ENCODE measurements at regions not wholly inside any gene's neighbourhood (a gene's known extent, or its start where the extent isn't known, plus 50 kb on each side); places are given as distances from the start of the nearest gene placed in this dataset.

DNA sequence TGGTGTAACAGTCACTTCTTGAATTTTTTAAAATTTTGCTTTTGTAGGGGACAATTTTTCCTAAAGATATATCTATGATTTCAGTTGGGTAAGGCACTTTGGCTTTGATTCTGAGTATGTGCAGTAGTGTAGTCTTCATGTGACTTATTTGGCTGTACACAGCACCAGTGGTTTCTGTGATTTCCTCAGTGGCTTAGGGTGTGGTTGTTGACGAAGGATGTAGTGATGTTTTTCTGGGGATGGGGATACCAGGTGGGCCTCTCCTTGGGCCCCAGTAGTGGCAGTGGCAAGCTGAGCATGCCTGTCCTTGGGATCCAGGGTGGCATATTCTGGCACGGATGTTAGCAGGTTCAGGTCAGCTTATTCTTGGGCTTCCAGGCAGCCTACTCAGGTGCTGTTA is 364.9 kb upstream of the CADM1 start:
- peaks cover 6% of the 10 kb centered on the region for H3K27me3 Mint-ChIP-seq
- peak overlapping the region in 1 of 2 donors; percentile 68 for H3K27ac Mint-ChIP-seq

DNA sequence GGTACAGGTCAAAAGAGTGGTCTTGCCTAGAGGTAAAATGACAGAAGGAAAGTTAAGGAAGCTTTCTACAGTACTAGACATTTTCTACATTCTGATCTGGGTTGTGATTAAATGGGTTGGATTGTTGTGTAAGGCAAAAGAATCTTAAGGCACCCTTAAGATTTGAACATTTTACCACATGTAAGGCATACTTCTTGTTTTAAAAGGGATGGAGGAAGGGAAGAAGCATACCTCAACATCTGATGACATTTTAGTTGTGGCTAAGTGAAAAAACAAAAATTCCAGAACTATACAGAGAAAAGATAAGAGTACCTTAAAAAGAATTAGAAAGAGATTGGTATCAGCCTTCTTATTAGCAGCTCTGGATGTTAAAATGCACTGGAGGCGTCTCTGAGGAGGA is 356.0 kb upstream of the CADM1 start:
- no peak for DNase-seq
- Mint-ChIP-seq H3K27ac (no peak overlapping the region), H3K4me3 (no peak overlapping the region), H3K4me1 (no peaks in the 10 kb centered on the region), H3K9me3 (peaks cover 7 to 11% of the 10 kb centered on the region in 2 donors), H3K27me3 (no peaks in the 10 kb centered on the region)
- ATAC-seq: no peak

More for the DNA sequence above, 364.9 kb upstream of the CADM1 start:
- DNase-seq: no peak
- H3K4me1 Mint-ChIP-seq: no peaks in the 10 kb centered on the region
- H3K9me3 Mint-ChIP-seq: peaks cover 4 to 8% of the 10 kb centered on the region in 2 donors
- ATAC-seq: no peak
- H3K4me3 Mint-ChIP-seq: no peak overlapping the region

DNA sequence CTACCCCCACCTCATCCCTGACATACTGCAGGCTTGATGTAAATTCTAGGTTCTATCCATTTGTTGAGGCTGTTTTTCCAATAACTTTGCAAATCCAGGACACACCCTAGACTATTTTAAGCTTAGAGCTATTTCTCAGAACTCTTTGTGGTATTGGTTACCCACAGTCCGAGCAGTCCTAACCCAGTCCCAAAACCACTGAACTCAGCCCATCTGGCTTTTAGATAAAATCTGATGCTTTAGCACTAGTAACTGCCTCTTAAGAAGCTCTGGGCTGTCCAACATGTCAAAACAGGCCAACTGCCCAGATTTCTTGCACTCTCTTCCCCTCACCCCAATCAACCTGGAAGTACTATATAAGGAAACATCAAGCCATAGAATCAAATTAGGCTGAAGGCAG is 344.4 kb upstream of the CADM1 start:
- Mint-ChIP-seq H3K4me1 (no peaks in the 10 kb centered on the region), H3K27me3 (no peaks in the 10 kb centered on the region), H3K4me3 (no peak overlapping the region), H3K9me3 (peaks cover 5 to 7% of the 10 kb centered on the region in 2 donors), H3K27ac (no peak overlapping the region)
- DNase-seq (no peak), ATAC-seq (no peak)

DNA sequence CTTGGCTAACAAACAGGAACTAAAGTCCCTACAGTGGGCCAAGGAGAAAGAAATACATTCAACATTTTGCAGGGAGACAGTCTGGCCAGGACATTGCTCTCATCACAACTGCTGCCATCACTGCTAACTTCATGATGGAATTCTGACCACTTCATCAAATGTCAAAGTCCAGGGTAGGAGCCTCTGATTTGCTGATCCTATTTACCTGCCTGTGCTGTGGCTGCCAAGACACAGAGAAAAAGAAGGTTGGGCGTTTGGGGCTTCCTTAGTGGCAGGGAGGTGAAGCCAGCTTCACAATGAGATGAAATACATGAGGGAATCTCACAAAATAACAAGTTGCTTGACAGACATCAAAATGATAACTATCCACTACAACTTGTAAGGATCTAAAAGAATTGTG is 343.9 kb upstream of the CADM1 start:
- ATAC-seq (no peak), DNase-seq (no peak)
- H3K27ac Mint-ChIP-seq: no peak overlapping the region
- H3K4me1 Mint-ChIP-seq: no peaks in the 10 kb centered on the region
- H3K9me3 Mint-ChIP-seq: peaks cover 5 to 7% of the 10 kb centered on the region in 2 donors
- H3K4me3 Mint-ChIP-seq: no peak overlapping the region
- H3K27me3 Mint-ChIP-seq: no peaks in the 10 kb centered on the region

DNA sequence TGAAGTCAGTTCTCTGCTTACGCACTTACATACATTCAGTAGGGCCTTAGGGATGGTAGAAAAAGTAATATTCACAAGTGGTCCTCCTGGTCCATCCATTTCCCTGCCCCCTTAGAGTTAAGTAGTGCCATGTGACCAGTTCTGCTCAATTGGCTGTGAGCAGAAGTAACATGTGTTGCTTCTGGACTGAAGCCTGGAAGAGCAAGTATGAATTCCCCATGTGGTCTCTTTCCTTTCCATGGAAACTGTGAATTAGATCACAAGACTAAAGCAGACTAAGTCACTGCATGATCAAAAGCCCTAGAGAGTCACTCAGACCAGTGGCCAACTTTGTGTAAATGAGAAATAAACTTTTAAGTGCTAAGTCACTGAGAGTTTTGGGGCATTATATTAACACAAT is 341.7 kb upstream of the CADM1 start:
- Mint-ChIP-seq H3K9me3 (peaks cover 3 to 5% of the 10 kb centered on the region in 2 donors), H3K27ac (no peak overlapping the region), H3K27me3 (no peaks in the 10 kb centered on the region), H3K4me1 (no peaks in the 10 kb centered on the region), H3K4me3 (no peak overlapping the region)
- DNase-seq (no peak), ATAC-seq (no peak)

DNA sequence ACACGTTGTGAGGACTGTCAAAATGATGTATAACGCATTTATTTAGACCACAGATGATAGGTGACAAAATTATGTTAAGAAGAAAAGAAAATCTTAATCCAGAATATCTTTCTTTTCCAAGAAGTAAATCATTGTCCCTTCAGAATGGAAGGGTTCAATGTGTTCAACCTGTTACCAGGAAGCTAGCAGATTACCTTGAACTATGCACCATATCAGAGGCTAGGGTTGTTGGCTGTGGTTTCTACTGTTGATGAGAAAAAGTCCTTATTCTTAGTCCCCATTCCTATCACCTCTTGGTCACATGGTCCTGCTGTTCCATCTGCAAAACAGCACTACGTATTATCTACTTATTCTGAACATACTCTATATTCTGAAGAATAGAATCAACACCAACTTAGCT is 339.5 kb upstream of the CADM1 start:
- no peak for DNase-seq
- Mint-ChIP-seq H3K4me1 (no peaks in the 10 kb centered on the region), H3K27ac (no peak overlapping the region), H3K4me3 (no peak overlapping the region), H3K27me3 (no peaks in the 10 kb centered on the region), H3K9me3 (peaks cover 0 to 5% of the 10 kb centered on the region in 2 donors)
- ATAC-seq: no peak

DNA sequence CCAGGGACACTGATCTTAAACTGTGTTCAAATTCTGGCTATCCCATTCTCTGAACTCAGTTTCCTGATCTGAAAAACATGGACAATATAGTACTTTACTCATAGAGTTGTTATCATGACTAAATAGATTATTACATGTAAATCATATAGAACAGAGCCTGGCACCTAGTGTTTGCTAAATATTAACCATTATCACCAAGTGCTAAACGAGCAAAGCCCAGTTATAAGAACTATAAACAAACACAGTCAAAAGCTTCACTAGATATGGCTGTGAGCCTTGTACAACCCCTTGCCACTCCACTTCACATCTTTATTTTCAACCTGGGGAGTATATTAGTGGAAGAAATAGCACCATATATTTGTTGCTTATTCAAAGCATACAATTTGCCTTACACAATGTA is 338.9 kb upstream of the CADM1 start:
- Mint-ChIP-seq H3K4me3 (no peak overlapping the region), H3K9me3 (peaks cover 0 to 5% of the 10 kb centered on the region in 2 donors), H3K4me1 (no peaks in the 10 kb centered on the region), H3K27ac (no peak overlapping the region), H3K27me3 (no peaks in the 10 kb centered on the region)
- DNase-seq (no peak), ATAC-seq (no peak)

DNA sequence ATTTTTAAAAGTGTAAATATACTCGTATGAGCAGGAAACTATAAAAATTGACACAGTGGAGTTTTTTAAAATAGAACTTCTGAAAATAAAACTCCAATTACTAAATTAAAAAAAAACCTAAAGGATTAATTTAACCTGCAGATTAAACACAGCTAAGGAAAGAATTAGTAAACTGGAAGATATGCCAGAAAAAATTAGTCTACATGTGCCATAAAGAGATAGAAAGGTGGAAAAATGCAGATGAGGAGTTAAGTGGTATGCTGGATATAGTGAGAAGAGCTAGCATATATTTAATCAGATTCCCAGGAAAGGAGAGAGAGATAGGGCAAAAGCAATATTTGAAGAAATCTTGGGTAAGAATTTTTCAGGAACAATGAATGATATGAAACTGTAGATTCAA is 315.8 kb upstream of the CADM1 start:
- no peak for ATAC-seq
- H3K4me1 Mint-ChIP-seq: no peaks in the 10 kb centered on the region
- H3K9me3 Mint-ChIP-seq: peaks cover 5 to 24% of the 10 kb centered on the region in 2 donors
- no peak overlapping the region for H3K4me3 Mint-ChIP-seq
- H3K27ac Mint-ChIP-seq: no peak overlapping the region
- DNase-seq: no peak
- H3K27me3 Mint-ChIP-seq: no peaks in the 10 kb centered on the region

DNA sequence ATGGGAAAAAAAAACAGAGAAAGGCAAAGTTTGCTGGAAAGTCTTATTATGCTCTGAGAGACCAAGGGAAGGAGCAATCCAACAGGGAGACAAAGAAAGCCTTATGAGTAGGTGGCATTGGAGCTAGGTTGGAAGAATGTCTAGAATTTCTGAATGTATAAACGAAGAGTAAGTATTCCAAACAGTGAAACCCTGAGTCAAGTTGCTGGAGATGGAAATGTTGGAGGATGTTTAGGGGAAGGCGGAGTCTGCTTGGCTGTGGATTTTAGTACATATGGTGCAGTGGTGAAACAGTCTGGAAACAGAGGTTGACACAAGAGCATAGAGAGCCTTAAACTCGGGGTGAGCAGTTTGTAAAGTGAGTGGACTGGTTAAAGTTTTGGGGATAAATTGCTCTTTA is 314.8 kb upstream of the CADM1 start:
- Mint-ChIP-seq H3K27me3 (no peaks in the 10 kb centered on the region), H3K4me3 (no peak overlapping the region), H3K27ac (no peak overlapping the region), H3K4me1 (no peaks in the 10 kb centered on the region), H3K9me3 (peaks cover 5 to 24% of the 10 kb centered on the region in 2 donors)
- ATAC-seq (no peak), DNase-seq (no peak)

DNA sequence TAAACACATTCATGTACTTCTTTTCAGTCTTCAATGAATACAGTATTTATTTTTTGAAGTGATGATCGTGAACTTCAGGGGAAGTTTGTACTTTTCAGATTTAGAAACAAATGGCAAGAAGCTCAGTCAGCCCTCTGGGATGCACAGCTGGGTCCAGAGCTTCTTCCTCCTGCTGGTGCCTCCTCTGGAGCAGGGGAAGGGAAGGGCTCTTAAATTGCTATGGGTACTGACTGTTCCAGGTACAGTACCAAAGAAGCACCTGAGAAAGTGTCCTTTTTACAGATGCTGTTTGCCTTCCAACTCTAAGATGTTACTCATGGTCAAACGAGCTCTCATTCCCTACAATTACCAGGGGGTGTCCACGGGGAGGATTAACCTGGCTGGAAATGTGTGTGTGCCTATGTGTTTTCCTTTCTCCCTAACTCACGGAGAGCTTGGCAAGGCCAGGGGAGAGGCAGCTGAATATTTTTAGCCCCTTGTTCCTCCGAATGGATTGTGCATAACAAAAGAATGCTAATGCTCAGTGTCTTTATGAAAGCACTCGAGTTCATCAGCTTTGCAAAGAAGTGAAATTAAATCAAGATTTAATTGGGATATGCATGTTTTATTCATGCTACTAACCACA is 313.7 kb upstream of the CADM1 start:
- peaks cover 5% of the 10 kb centered on the region for H3K27me3 Mint-ChIP-seq
- H3K9me3 Mint-ChIP-seq: peaks cover 5 to 32% of the 10 kb centered on the region in 2 donors
- DNase-seq (no peak), ATAC-seq (no peak)
- no peaks in the 10 kb centered on the region for H3K4me1 Mint-ChIP-seq
- no peak overlapping the region for H3K27ac Mint-ChIP-seq
- H3K4me3 Mint-ChIP-seq: no peak overlapping the region

DNA sequence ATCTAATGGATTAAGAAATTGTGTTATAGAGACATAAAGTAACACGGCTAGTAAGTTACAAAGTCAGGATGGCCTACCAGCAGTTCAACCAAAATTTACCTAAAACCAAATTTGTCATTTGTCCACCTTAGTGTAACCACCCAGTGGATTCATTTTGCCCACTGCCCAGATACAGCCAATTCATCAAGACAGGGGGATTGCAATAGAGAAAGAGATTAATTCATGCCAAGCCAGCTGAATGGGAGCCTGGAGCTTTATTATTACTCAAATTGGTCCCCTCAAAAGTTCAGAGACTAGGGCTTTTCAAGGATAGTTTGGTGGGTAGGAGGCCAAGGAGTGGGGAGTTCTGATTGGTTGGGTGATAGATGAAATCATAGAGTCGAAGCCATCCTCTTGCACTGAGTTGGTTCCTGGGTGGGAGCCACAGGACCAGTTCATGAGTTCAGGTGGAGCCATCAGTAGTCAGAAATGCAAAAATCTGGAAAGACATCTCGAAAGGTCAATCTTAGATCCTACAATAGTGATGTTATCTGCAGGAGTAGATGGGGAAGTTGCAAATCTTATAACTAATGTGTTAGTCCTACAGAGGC is 304.2 kb upstream of the CADM1 start:
- Mint-ChIP-seq H3K4me3 (no peak overlapping the region), H3K27ac (no peak overlapping the region), H3K9me3 (peaks cover 33 to 57% of the 10 kb centered on the region in 2 donors), H3K4me1 (no peaks in the 10 kb centered on the region), H3K27me3 (peaks cover 8% of the 10 kb centered on the region)
- DNase-seq: no peak
- no peak for ATAC-seq

DNA sequence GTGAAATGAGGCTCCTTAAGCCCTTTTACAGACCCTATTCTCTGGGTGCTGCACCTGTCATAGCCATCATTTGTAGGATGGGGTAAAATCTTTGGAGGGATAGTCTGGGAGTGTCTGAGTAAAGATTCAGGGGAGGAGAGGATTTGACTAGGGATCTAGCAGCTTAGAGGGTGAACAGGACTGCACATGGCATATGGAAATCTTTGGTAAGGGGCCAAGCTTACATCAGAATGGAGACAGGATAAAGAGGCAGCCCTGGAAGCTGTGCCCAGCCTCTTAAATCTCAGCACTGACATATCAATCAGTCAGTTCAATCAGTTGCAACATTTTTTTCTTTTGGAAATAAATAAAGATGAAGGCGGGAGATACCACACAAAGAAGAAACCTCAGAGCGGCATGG is 301.8 kb upstream of the CADM1 start:
- H3K27me3 Mint-ChIP-seq: no peaks in the 10 kb centered on the region
- H3K27ac Mint-ChIP-seq: no peak overlapping the region
- DNase-seq: no peak
- peaks cover 37 to 48% of the 10 kb centered on the region in 2 donors for H3K9me3 Mint-ChIP-seq
- no peak for ATAC-seq
- H3K4me3 Mint-ChIP-seq: no peak overlapping the region
- no peaks in the 10 kb centered on the region for H3K4me1 Mint-ChIP-seq

DNA sequence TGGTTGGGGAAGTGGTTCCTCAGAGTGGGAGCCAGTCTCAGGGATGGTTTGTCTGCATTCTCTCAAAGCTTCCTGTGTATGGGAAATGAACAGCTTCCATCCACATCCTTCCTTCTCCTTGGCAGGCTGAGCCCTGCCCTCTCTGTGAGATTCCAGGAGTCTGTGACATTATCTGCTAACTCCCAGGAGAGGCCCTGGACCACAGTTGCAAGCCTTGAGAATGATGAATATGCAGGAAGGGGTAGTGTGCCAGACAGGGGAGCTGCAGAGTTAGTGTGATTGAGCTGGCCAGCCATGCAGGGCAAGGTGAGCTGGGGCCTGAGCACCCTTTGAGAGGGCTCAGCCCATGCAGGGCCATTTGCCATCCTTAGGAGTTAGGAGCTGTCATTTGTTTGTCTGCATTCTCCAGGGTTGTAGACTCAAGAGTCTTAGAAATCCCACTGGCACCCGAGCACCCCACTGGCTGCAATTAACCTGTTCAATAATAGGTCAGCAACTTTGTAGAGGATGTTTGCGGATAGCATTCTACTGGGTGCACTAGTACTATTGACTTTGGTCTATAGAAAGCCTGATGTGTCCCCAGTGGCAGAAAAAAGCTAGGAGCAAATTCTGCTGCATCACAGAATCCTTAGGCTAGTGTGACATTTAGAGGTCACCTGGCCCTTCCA is 299.0 kb upstream of the CADM1 start:
- ATAC-seq (no peak), DNase-seq (no peak)
- Mint-ChIP-seq H3K4me3 (no peak overlapping the region), H3K4me1 (no peaks in the 10 kb centered on the region), H3K27me3 (no peaks in the 10 kb centered on the region), H3K9me3 (peaks cover 22 to 31% of the 10 kb centered on the region in 2 donors), H3K27ac (no peak overlapping the region)

DNA sequence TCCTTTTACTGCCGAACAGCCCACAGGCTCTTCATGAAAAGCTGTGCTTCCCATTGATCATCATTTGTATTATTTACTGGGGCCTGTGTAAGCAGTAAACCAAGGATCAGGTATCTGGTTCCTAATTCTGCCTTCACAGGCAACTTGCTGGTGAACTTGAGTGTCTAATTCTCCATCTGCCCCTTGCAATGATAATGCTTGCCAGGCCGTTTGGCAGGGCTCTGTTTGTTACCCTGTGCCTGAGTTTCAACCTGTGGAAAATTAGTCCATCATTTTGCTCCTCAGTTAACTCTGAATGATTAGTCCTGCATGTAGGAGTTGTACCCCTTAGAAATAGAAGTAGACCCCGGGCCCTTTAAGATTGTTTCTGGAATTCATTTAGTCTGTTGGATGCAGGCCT is 298.4 kb upstream of the CADM1 start:
- Mint-ChIP-seq H3K9me3 (peaks cover 21 to 27% of the 10 kb centered on the region in 2 donors), H3K4me3 (no peak overlapping the region), H3K4me1 (no peaks in the 10 kb centered on the region), H3K27me3 (no peaks in the 10 kb centered on the region), H3K27ac (no peak overlapping the region)
- ATAC-seq (no peak), DNase-seq (no peak)

DNA sequence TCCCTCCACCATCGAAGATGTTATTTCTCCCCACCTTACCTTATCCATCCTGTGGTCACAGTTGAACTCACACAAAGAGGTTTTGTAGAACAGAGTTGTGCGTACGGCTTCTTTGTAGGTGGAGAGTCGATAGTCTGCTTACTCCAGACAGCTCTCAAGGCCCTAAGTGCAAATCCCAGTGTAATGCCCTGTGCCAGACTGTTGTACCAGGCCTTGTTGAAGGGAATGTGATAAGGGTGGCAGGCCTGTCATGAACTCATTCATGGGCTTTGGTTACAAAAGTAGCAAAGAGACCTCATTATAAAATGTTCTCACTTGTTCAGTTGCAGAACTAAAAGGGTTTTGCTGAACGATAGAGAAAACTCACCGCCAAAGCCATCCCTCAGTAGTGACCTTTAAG is 288.7 kb upstream of the CADM1 start:
- Mint-ChIP-seq H3K27me3 (no peaks in the 10 kb centered on the region), H3K27ac (no peak overlapping the region), H3K4me1 (no peaks in the 10 kb centered on the region), H3K9me3 (peaks cover 0 to 11% of the 10 kb centered on the region in 2 donors), H3K4me3 (no peak overlapping the region)
- ATAC-seq (no peak), DNase-seq (no peak)

DNA sequence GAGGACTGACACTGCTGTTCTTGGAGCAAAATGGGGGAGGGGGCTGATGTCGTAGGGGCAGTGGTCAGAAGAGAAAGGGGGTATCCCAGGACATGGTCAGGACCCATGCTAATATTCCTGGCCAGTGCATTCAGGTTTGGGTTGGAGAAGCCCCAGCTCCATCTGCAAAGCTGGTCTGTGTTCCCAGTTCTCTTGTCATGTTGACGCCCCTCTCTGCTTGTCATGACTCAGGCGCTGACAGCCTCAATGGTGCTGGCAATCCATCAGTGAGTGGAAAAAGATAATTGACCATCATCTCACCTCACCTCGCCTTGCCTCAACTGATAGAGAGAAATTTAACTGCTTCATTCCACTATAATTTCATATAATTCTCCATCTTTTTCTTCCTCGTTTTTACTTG is 283.1 kb upstream of the CADM1 start:
- no peaks in the 10 kb centered on the region for H3K4me1 Mint-ChIP-seq
- ATAC-seq (no peak), DNase-seq (no peak)
- H3K27ac Mint-ChIP-seq: no peak overlapping the region
- H3K27me3 Mint-ChIP-seq: no peaks in the 10 kb centered on the region
- peaks cover 5 to 11% of the 10 kb centered on the region in 2 donors for H3K9me3 Mint-ChIP-seq
- H3K4me3 Mint-ChIP-seq: no peak overlapping the region
